GM18907 (cell line): ENCODE measurements at regions not wholly inside any gene's neighbourhood (a gene's known extent, or its start where the extent isn't known, plus 50 kb on each side); places are given as distances from the start of the nearest gene placed in this dataset.

ENCODE experiments used
- ATAC-seq: cut with Tn5 transposase; IDR thresholded peaks from one replicate; pipeline ENCODE4 v1.9.1; 2021; ENCODE audit warnings: mild to moderate bottlenecking, moderate library complexity; ENCODE audit not compliant: unreplicated experiment

- no peak for ATAC-seq
These were observed 175.8 kb downstream of the CSNK2A3 start for GRCh38 chr11:11177156-11177808.

GRCh38 chr11:11173316-11174025 is 179.6 kb downstream of the CSNK2A3 start:
- ATAC-seq = no peak

GRCh38 chr11:11171854-11172253 is 181.2 kb downstream of the CSNK2A3 start:
- ATAC-seq = peak; percentile 78

GRCh38 chr11:11171285-11171684 is 181.8 kb downstream of the CSNK2A3 start:
- no peak for ATAC-seq

GRCh38 chr11:11170352-11171084 is 182.5 kb downstream of the CSNK2A3 start:
- ATAC-seq = no peak

GRCh38 chr11:11169715-11170351 is 183.2 kb downstream of the CSNK2A3 start:
- ATAC-seq = no peak

- no peak for ATAC-seq
These were observed 185.2 kb downstream of the CSNK2A3 start for GRCh38 chr11:11167806-11168205.

- ATAC-seq = no peak
These were observed 188.7 kb downstream of the CSNK2A3 start for GRCh38 chr11:11164334-11164690.

- ATAC-seq = no peak
These were observed 189.2 kb downstream of the CSNK2A3 start for GRCh38 chr11:11163669-11164333.

- no peak for ATAC-seq
These were observed 189.8 kb downstream of the CSNK2A3 start for GRCh38 chr11:11163236-11163635.

GRCh38 chr11:11157185-11157584 is 195.9 kb downstream of the CSNK2A3 start:
- ATAC-seq = no peak

- ATAC-seq = no peak
These were observed 196.9 kb downstream of the CSNK2A3 start for GRCh38 chr11:11155962-11156815.

GRCh38 chr11:11152877-11153276 is 200.2 kb downstream of the CSNK2A3 start:
- no peak for ATAC-seq

- no peak for ATAC-seq
These were observed 203.2 kb downstream of the CSNK2A3 start for GRCh38 chr11:11149671-11150459.

- ATAC-seq = no peak
These were observed 204.5 kb downstream of the CSNK2A3 start for GRCh38 chr11:11148596-11148995.

- no peak for ATAC-seq
These were observed 204.9 kb downstream of the CSNK2A3 start for GRCh38 chr11:11148104-11148509.

- ATAC-seq = no peak
These were observed 206.2 kb downstream of the CSNK2A3 start for GRCh38 chr11:11146830-11147229.

GRCh38 chr11:11143849-11144248 is 209.2 kb downstream of the CSNK2A3 start:
- no peak for ATAC-seq

GRCh38 chr11:11142430-11142829 is 210.6 kb downstream of the CSNK2A3 start:
- ATAC-seq = no peak
